ENCODE measurements at regions not wholly inside any gene's neighbourhood (a gene's known extent, or its start where the extent isn't known, plus 50 kb on each side); places are given as distances from the start of the nearest gene placed in this dataset.
"Not testable (repeated sequence)": the region's sequence is repeated elsewhere in the genome, so short reads cannot be mapped to it uniquely, and the experiment has no call there.

- no peak overlapping the region for H3K4me3 ChIP-seq (ENCODE audit: control insufficient read depth, low read depth, low read length)
- DNase-seq (ENCODE audit: low read depth), result no peak
- no peak for TF ChIP-seq CTCF (conservative IDR thresholded peaks at IDR 0.05; ENCODE audit: control insufficient read depth, insufficient read depth, low read depth, low read length)
Observed at GRCh38 chr6:150787429-150787828, 78.1 kb upstream of the MTHFD1L start.

GRCh38 chr6:150788089-150788488 lies 77.4 kb upstream of the MTHFD1L start:
- no peak overlapping the region for H3K4me3 ChIP-seq (ENCODE audit: control insufficient read depth, low read depth, low read length)
- no peak for TF ChIP-seq CTCF (conservative IDR thresholded peaks at IDR 0.05; ENCODE audit: control insufficient read depth, insufficient read depth, low read depth, low read length)
- no peak for DNase-seq (ENCODE audit: low read depth)

- not testable (repeated sequence) for H3K4me3 ChIP-seq (ENCODE audit: control insufficient read depth, low read depth, low read length)
Observed at GRCh38 chr6:150789906-150790305, 75.6 kb upstream of the MTHFD1L start.

GRCh38 chr6:150791717-150792116 lies 73.8 kb upstream of the MTHFD1L start:
- no peak overlapping the region for H3K4me3 ChIP-seq (ENCODE audit: control insufficient read depth, low read depth, low read length)
- no peak for TF ChIP-seq CTCF (conservative IDR thresholded peaks at IDR 0.05; ENCODE audit: control insufficient read depth, insufficient read depth, low read depth, low read length)
- no peak for DNase-seq (ENCODE audit: low read depth)

More at GRCh38 chr6:150789906-150790305, 75.6 kb upstream of the MTHFD1L start:
- DNase-seq (ENCODE audit: low read depth), result not testable (repeated sequence)

- H3K4me3 ChIP-seq (ENCODE audit: control insufficient read depth, low read depth, low read length), result no peak overlapping the region
- DNase-seq (ENCODE audit: low read depth), result no peak
- no peak for TF ChIP-seq CTCF (conservative IDR thresholded peaks at IDR 0.05; ENCODE audit: control insufficient read depth, insufficient read depth, low read depth, low read length)
Observed at GRCh38 chr6:150797949-150798348, 67.6 kb upstream of the MTHFD1L start.

GRCh38 chr6:150799276-150799805 lies 66.2 kb upstream of the MTHFD1L start:
- TF ChIP-seq CTCF (conservative IDR thresholded peaks at IDR 0.05; ENCODE audit: control insufficient read depth, insufficient read depth, low read depth, low read length), result no peak
- H3K4me3 ChIP-seq (ENCODE audit: control insufficient read depth, low read depth, low read length), result no peak overlapping the region
- no peak for DNase-seq (ENCODE audit: low read depth)

GRCh38 chr6:150800674-150801314 lies 64.7 kb upstream of the MTHFD1L start:
- no peak for DNase-seq (ENCODE audit: low read depth)
- no peak for TF ChIP-seq CTCF (conservative IDR thresholded peaks at IDR 0.05; ENCODE audit: control insufficient read depth, insufficient read depth, low read depth, low read length)
- no peak overlapping the region for H3K4me3 ChIP-seq (ENCODE audit: control insufficient read depth, low read depth, low read length)

Measured in fibroblast of mammary gland (primary cell).